ENCODE measurements at regions not wholly inside any gene's neighbourhood (a gene's known extent, or its start where the extent isn't known, plus 50 kb on each side); places are given as distances from the start of the nearest gene placed in this dataset.

- TF ChIP-seq CTCF (conservative IDR thresholded peaks at IDR 0.05; ENCODE audit: low read length) (no peak), EZH2phosphoT487 (IDR thresholded peaks at IDR 0.05; ENCODE audit: borderline replicate concordance, low read depth, low read length) (no peak)
Observed at GRCh38 chrX:74160358-74160757, 143.6 kb upstream of the ZCCHC13 start.
